ENCODE measurements at regions not wholly inside any gene's neighbourhood (a gene's known extent, or its start where the extent isn't known, plus 50 kb on each side); places are given as distances from the start of the nearest gene placed in this dataset.

DNA sequence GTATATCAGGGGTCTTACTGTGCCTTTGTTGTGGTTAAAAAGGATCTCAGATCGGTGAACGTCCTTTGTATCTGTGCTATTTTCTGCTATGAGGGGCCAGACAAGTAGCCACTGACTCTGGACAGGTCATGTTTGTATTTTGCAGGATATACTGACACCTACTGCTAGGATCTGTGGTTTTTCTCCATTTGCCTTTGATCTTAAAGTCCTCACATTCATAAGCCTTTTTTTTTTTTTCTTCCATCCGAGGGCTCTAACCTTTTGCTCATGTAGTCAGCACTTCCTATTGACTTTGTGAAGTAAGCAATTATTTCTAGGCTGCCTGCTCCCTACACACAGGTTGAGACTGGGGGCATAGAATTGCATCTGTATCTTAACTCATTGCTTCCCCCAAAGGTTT lies 106.2 kb downstream of the SLITRK5 start:
- CTCF ChIA-PET, result no interaction called here

DNA sequence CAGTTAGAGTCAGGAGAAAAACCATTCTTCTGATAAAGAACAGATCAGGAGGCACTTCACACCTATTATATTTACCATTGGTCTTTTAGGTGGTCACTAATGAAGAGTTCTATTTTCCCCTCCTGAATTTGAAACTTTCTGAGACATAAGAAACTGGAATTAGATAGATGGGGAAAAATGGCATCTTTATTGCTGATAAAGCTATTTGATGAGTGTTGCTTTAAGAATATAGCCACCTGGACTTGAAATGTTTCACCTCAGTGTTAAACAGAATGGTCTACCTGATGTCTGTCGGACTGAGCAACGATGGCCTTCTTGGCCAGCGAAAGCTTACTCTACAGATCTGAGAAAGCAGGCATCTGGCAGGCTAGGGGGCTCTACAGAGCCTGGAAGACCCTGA lies 107.0 kb downstream of the SLITRK5 start:
- no peaks in the 10 kb centered on the region for H3K27me3 ChIP-seq (replicated peaks; ENCODE audit: insufficient read depth, low read depth, low read length, poor library complexity)
- H3K4me3 ChIP-seq (ENCODE audit: low read depth, low read length, poor library complexity, severe bottlenecking), result no peak overlapping the region
- no peak for TF ChIP-seq EZH2 (IDR thresholded peaks at IDR 0.05; ENCODE audit: borderline replicate concordance, low read depth, low read length, poor library complexity, severe bottlenecking)
- TF ChIP-seq, protein P1, sequence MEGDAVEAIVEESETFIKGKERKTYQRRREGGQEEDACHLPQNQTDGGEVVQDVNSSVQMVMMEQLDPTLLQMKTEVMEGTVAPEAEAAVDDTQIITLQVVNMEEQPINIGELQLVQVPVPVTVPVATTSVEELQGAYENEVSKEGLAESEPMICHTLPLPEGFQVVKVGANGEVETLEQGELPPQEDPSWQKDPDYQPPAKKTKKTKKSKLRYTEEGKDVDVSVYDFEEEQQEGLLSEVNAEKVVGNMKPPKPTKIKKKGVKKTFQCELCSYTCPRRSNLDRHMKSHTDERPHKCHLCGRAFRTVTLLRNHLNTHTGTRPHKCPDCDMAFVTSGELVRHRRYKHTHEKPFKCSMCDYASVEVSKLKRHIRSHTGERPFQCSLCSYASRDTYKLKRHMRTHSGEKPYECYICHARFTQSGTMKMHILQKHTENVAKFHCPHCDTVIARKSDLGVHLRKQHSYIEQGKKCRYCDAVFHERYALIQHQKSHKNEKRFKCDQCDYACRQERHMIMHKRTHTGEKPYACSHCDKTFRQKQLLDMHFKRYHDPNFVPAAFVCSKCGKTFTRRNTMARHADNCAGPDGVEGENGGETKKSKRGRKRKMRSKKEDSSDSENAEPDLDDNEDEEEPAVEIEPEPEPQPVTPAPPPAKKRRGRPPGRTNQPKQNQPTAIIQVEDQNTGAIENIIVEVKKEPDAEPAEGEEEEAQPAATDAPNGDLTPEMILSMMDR (conservative IDR thresholded peaks at IDR 0.05; ENCODE audit: low read depth, low read length), result no peak
- no peak overlapping the region for H3K27ac ChIP-seq (ENCODE audit: low read depth, low read length, poor library complexity, severe bottlenecking)
- DNase-seq (ENCODE audit: low spot score), result no peak
- ChIA-PET CTCF (no interaction called here), POLR2A (ENCODE audit: low non-redundant PET) (no interaction called here)
- H3K4me1 ChIP-seq (ENCODE audit: insufficient read depth, low read length, poor library complexity, severe bottlenecking), result no peaks in the 10 kb centered on the region
- intact Hi-C loops (cut with micrococcal nuclease; ENCODE audit: unreplicated experiment), result no loop called here
- no TSS peak for BruUV-seq (replicated peaks)
- H3K36me3 ChIP-seq (ENCODE audit: insufficient read depth, low read length, poor library complexity, severe bottlenecking), result no peaks in the 10 kb centered on the region
- no peaks in the 10 kb centered on the region for H3K9me3 ChIP-seq (ENCODE audit: low read depth, low read length, poor library complexity, severe bottlenecking)

More for the DNA sequence above, 106.2 kb downstream of the SLITRK5 start:
- no peaks in the 10 kb centered on the region for H3K9me3 ChIP-seq (ENCODE audit: low read depth, low read length, poor library complexity, severe bottlenecking)
- no peaks in the 10 kb centered on the region for H3K27me3 ChIP-seq (replicated peaks; ENCODE audit: insufficient read depth, low read depth, low read length, poor library complexity)
- no peak overlapping the region for H3K27ac ChIP-seq (ENCODE audit: low read depth, low read length, poor library complexity, severe bottlenecking)
- H3K4me3 ChIP-seq (ENCODE audit: low read depth, low read length, poor library complexity, severe bottlenecking), result no peak overlapping the region
- DNase-seq (ENCODE audit: low spot score), result no peak
- no TSS peak for BruUV-seq (replicated peaks)
- POLR2A ChIA-PET (ENCODE audit: low non-redundant PET), result no interaction called here
- no peaks in the 10 kb centered on the region for H3K36me3 ChIP-seq (ENCODE audit: insufficient read depth, low read length, poor library complexity, severe bottlenecking)
- no peak for TF ChIP-seq EZH2 (IDR thresholded peaks at IDR 0.05; ENCODE audit: borderline replicate concordance, low read depth, low read length, poor library complexity, severe bottlenecking)
- no peaks in the 10 kb centered on the region for H3K4me1 ChIP-seq (ENCODE audit: insufficient read depth, low read length, poor library complexity, severe bottlenecking)
- intact Hi-C loops (cut with micrococcal nuclease; ENCODE audit: unreplicated experiment), result no loop called here

DNA sequence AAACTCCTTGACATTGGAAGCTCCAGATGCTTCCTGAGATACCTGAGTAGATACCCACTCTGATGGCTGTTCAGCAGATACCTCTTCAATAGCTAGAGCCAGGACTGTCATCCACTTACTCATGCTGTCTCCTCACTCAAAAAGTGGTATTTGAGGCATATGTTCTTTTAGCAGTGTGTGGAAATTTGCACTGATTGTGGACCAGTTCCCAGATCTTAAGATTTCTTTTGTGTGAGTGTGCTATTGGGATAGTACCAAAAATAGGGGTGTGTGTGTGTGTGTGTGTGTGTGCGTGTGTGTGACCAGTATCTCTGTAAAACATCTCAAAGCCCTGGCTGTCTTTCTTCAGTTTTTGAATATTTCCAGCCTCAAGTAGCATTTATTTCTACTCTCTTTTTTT lies 108.3 kb downstream of the SLITRK5 start:
- intact Hi-C loops (cut with micrococcal nuclease; ENCODE audit: unreplicated experiment), result no loop called here
- POLR2A ChIA-PET (ENCODE audit: low non-redundant PET), result no interaction called here
- no peak for TF ChIP-seq EZH2 (IDR thresholded peaks at IDR 0.05; ENCODE audit: borderline replicate concordance, low read depth, low read length, poor library complexity, severe bottlenecking)
- TF ChIP-seq, protein P1 (conservative IDR thresholded peaks at IDR 0.05; ENCODE audit: low read depth, low read length), result no peak
- no TSS peak for BruUV-seq (replicated peaks)
- Histone ChIP-seq H3K9me3 (ENCODE audit: low read depth, low read length, poor library complexity, severe bottlenecking) (no peaks in the 10 kb centered on the region), H3K4me3 (ENCODE audit: low read depth, low read length, poor library complexity, severe bottlenecking) (no peak overlapping the region), H3K4me1 (ENCODE audit: insufficient read depth, low read length, poor library complexity, severe bottlenecking) (no peaks in the 10 kb centered on the region), H3K36me3 (ENCODE audit: insufficient read depth, low read length, poor library complexity, severe bottlenecking) (no peaks in the 10 kb centered on the region), H3K27ac (ENCODE audit: low read depth, low read length, poor library complexity, severe bottlenecking) (no peak overlapping the region), H3K27me3 (replicated peaks; ENCODE audit: insufficient read depth, low read depth, low read length, poor library complexity) (no peaks in the 10 kb centered on the region)
- DNase-seq (ENCODE audit: low spot score), result no peak
- CTCF ChIA-PET, result no interaction called here

DNA sequence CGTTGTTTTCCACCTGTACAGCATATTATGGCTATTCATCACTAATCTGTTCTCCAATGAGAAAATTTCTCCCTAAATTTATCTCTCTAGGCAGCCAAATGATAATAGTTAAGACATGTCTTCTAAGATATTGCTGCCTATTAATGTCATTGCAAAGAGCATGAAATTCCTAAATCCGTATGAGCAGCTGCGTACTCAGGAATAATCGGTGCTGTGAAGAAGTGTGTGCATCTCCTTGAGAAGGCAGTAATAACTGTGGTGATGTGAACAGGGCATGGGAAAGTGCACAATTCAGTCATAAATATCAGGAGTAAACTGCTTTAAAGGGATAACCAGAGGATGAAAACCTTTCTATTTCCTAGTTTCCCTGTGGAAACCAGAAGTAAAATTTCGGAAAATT lies 112.2 kb downstream of the SLITRK5 start:
- TF ChIP-seq EZH2 (IDR thresholded peaks at IDR 0.05; ENCODE audit: borderline replicate concordance, low read depth, low read length, poor library complexity, severe bottlenecking), result no peak
- TF ChIP-seq, protein P1 (conservative IDR thresholded peaks at IDR 0.05; ENCODE audit: low read depth, low read length), result no peak

More for the DNA sequence above, 112.2 kb downstream of the SLITRK5 start:
- Histone ChIP-seq H3K4me3 (ENCODE audit: low read depth, low read length, poor library complexity, severe bottlenecking) (no peak overlapping the region), H3K27ac (ENCODE audit: low read depth, low read length, poor library complexity, severe bottlenecking) (no peak overlapping the region), H3K36me3 (ENCODE audit: insufficient read depth, low read length, poor library complexity, severe bottlenecking) (no peaks in the 10 kb centered on the region), H3K27me3 (replicated peaks; ENCODE audit: insufficient read depth, low read depth, low read length, poor library complexity) (no peaks in the 10 kb centered on the region), H3K9me3 (ENCODE audit: low read depth, low read length, poor library complexity, severe bottlenecking) (no peaks in the 10 kb centered on the region), H3K4me1 (ENCODE audit: insufficient read depth, low read length, poor library complexity, severe bottlenecking) (no peaks in the 10 kb centered on the region)
- intact Hi-C loops (cut with micrococcal nuclease; ENCODE audit: unreplicated experiment), result no loop called here
- BruUV-seq (replicated peaks), result no TSS peak
- DNase-seq (ENCODE audit: low spot score), result no peak
- CTCF ChIA-PET, result no interaction called here
- POLR2A ChIA-PET (ENCODE audit: low non-redundant PET), result no interaction called here

Measured in A673 (cell line).